ENCODE measurements at regions not wholly inside any gene's neighbourhood (a gene's known extent, or its start where the extent isn't known, plus 50 kb on each side); places are given as distances from the start of the nearest gene placed in this dataset.

DNA sequence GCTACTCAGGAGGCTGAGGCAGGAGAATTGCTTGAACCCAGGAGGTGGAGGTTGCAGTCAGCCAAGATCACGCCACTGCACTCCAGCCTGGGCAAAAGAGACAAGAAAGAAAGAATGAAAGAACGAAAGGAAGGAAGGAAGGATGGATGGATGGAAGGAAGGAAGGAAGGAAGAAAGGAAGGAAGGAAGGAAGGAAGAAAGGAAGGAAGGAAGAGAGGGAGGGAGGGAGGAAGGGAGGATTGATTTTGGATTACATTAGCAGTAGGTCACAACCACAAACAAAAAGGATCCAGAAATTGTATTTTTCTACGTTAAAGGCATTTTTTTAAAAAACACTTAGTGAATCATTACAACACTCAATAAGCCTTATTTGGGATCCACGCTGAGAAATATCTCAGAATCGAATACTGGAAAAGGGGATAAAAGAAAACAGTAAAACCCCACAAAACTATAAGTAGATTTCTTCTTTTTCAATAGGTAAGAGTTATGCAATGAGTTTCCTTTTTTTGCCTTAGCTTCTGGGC is 136.9 kb upstream of the FREM1 start:
- no peak for TF ChIP-seq ZNF274 (IDR thresholded peaks at IDR 0.05; ENCODE audit: borderline replicate concordance, extremely low read depth, low read length)
- TF ChIP-seq RXRA (IDR thresholded peaks at IDR 0.05; ENCODE audit: insufficient read depth, low read depth, low read length) = no peak
- TF ChIP-seq FOSL1 (IDR thresholded peaks at IDR 0.05; ENCODE audit: insufficient read depth, low read depth, low read length) = no peak
- TF ChIP-seq, protein P1, sequence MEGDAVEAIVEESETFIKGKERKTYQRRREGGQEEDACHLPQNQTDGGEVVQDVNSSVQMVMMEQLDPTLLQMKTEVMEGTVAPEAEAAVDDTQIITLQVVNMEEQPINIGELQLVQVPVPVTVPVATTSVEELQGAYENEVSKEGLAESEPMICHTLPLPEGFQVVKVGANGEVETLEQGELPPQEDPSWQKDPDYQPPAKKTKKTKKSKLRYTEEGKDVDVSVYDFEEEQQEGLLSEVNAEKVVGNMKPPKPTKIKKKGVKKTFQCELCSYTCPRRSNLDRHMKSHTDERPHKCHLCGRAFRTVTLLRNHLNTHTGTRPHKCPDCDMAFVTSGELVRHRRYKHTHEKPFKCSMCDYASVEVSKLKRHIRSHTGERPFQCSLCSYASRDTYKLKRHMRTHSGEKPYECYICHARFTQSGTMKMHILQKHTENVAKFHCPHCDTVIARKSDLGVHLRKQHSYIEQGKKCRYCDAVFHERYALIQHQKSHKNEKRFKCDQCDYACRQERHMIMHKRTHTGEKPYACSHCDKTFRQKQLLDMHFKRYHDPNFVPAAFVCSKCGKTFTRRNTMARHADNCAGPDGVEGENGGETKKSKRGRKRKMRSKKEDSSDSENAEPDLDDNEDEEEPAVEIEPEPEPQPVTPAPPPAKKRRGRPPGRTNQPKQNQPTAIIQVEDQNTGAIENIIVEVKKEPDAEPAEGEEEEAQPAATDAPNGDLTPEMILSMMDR (IDR thresholded peaks at IDR 0.05; ENCODE audit: control extremely low read depth in 1 of 3, insufficient read depth in 1 of 3, low read depth in 1 of 3, low read length in 3 of 3) = no peak
- TF ChIP-seq NRF1 (IDR thresholded peaks at IDR 0.05; ENCODE audit: low read depth, low read length) = no peak
- no peak for TF ChIP-seq TCF12 (IDR thresholded peaks at IDR 0.05; ENCODE audit: low read depth, low read length)
- TF ChIP-seq KDM1A (IDR thresholded peaks at IDR 0.05; ENCODE audit: borderline replicate concordance, low read length) = no peak
- no peak for TF ChIP-seq EZH2 (IDR thresholded peaks at IDR 0.05; ENCODE audit: low read depth, low read length, severe bottlenecking)
